ENCODE measurements at regions not wholly inside any gene's neighbourhood (a gene's known extent, or its start where the extent isn't known, plus 50 kb on each side); places are given as distances from the start of the nearest gene placed in this dataset.
"Not testable (repeated sequence)": the region's sequence is repeated elsewhere in the genome, so short reads cannot be mapped to it uniquely, and the experiment has no call there.

- TF ChIP-seq CTCF (IDR thresholded peaks at IDR 0.05; ENCODE audit: low read depth, low read length), result no peak
- no peak for DNase-seq (ENCODE audit: extremely low read depth, low read depth)
Observed at GRCh38 chr14:40216976-40217375, 784.7 kb upstream of the FBXO33 start.

GRCh38 chr14:40216408-40216807, 784.2 kb upstream of the FBXO33 start:
- not testable (repeated sequence) for DNase-seq (ENCODE audit: extremely low read depth, low read depth)

- no peak for TF ChIP-seq CTCF (IDR thresholded peaks at IDR 0.05; ENCODE audit: low read depth, low read length)
- DNase-seq (ENCODE audit: extremely low read depth, low read depth), result no peak
Observed at GRCh38 chr14:40213701-40214100, 781.5 kb upstream of the FBXO33 start.

GRCh38 chr14:40204441-40205175, 772.4 kb upstream of the FBXO33 start:
- TF ChIP-seq CTCF (IDR thresholded peaks at IDR 0.05; ENCODE audit: low read depth, low read length), result no peak

GRCh38 chr14:40199101-40199500, 766.9 kb upstream of the FBXO33 start:
- no peak for DNase-seq (ENCODE audit: extremely low read depth, low read depth)
- TF ChIP-seq CTCF (IDR thresholded peaks at IDR 0.05; ENCODE audit: low read depth, low read length), result no peak

More at GRCh38 chr14:40204441-40205175, 772.4 kb upstream of the FBXO33 start:
- DNase-seq (ENCODE audit: extremely low read depth, low read depth), result no peak

- no peak for TF ChIP-seq CTCF (IDR thresholded peaks at IDR 0.05; ENCODE audit: low read depth, low read length)
- no peak for DNase-seq (ENCODE audit: extremely low read depth, low read depth)
Observed at GRCh38 chr14:40197344-40197743, 765.1 kb upstream of the FBXO33 start.

- no peak for TF ChIP-seq CTCF (IDR thresholded peaks at IDR 0.05; ENCODE audit: low read depth, low read length)
- no peak for DNase-seq (ENCODE audit: extremely low read depth, low read depth)
Observed at GRCh38 chr14:40188006-40188405, 755.8 kb upstream of the FBXO33 start.

GRCh38 chr14:40164083-40164482, 731.9 kb upstream of the FBXO33 start:
- DNase-seq (ENCODE audit: extremely low read depth, low read depth), result no peak
- no peak for TF ChIP-seq CTCF (IDR thresholded peaks at IDR 0.05; ENCODE audit: low read depth, low read length)

Measured in AG09319 (cell line).